ENCODE measurements at regions not wholly inside any gene's neighbourhood (a gene's known extent, or its start where the extent isn't known, plus 50 kb on each side); places are given as distances from the start of the nearest gene placed in this dataset.

- Histone ChIP-seq H3K27me3 (ENCODE audit: control insufficient read depth, insufficient read depth, low read length) (no peaks in the 10 kb centered on the region), H3K36me3 (ENCODE audit: control insufficient read depth, insufficient read depth, low read length) (no peaks in the 10 kb centered on the region), H3K4me3 (ENCODE audit: low read depth, low read length) (no peak overlapping the region)
- FAIRE-seq = no peak
- no peak for DNase-seq (ENCODE audit: low read depth)
- TF ChIP-seq CTCF (IDR thresholded peaks at IDR 0.05; ENCODE audit: insufficient read depth, low read length, severe bottlenecking) = no peak
Observed at GRCh38 chr11:133776671-133777367, 68.5 kb downstream of the SPATA19 start.

- no peak for TF ChIP-seq CTCF (IDR thresholded peaks at IDR 0.05; ENCODE audit: insufficient read depth, low read length, severe bottlenecking)
- H3K27me3 ChIP-seq (ENCODE audit: control insufficient read depth, insufficient read depth, low read length) = no peaks in the 10 kb centered on the region
- no peak for DNase-seq (ENCODE audit: low read depth)
- no peak overlapping the region for H3K4me3 ChIP-seq (ENCODE audit: low read depth, low read length)
- no peaks in the 10 kb centered on the region for H3K36me3 ChIP-seq (ENCODE audit: control insufficient read depth, insufficient read depth, low read length)
- FAIRE-seq = no peak
Observed at GRCh38 chr11:133762538-133762937, 82.8 kb downstream of the SPATA19 start.

GRCh38 chr11:133753150-133753549 lies 92.2 kb downstream of the SPATA19 start:
- TF ChIP-seq CTCF (IDR thresholded peaks at IDR 0.05; ENCODE audit: insufficient read depth, low read length, severe bottlenecking) = no peak
- no peaks in the 10 kb centered on the region for H3K36me3 ChIP-seq (ENCODE audit: control insufficient read depth, insufficient read depth, low read length)
- no peak for DNase-seq (ENCODE audit: low read depth)
- no peaks in the 10 kb centered on the region for H3K27me3 ChIP-seq (ENCODE audit: control insufficient read depth, insufficient read depth, low read length)
- no peak for FAIRE-seq
- no peak overlapping the region for H3K4me3 ChIP-seq (ENCODE audit: low read depth, low read length)

- Histone ChIP-seq H3K4me3 (ENCODE audit: low read depth, low read length) (no peak overlapping the region), H3K36me3 (ENCODE audit: control insufficient read depth, insufficient read depth, low read length) (no peaks in the 10 kb centered on the region), H3K27me3 (ENCODE audit: control insufficient read depth, insufficient read depth, low read length) (no peaks in the 10 kb centered on the region)
- no peak for FAIRE-seq
- no peak for TF ChIP-seq CTCF (IDR thresholded peaks at IDR 0.05; ENCODE audit: insufficient read depth, low read length, severe bottlenecking)
- no peak for DNase-seq (ENCODE audit: low read depth)
Observed at GRCh38 chr11:133749841-133750240, 95.5 kb downstream of the SPATA19 start.

GRCh38 chr11:133747409-133747808 lies 97.9 kb downstream of the SPATA19 start:
- Histone ChIP-seq H3K27me3 (ENCODE audit: control insufficient read depth, insufficient read depth, low read length) (no peaks in the 10 kb centered on the region), H3K4me3 (ENCODE audit: low read depth, low read length) (no peak overlapping the region), H3K36me3 (ENCODE audit: control insufficient read depth, insufficient read depth, low read length) (no peaks in the 10 kb centered on the region)
- DNase-seq (ENCODE audit: low read depth) = no peak
- TF ChIP-seq CTCF (IDR thresholded peaks at IDR 0.05; ENCODE audit: insufficient read depth, low read length, severe bottlenecking) = no peak
- FAIRE-seq = no peak
